Stimulated activated CD4-positive, alpha-beta T cell treated with anti-CD3 and anti-CD28 coated beads, Interleukin-12 subunit alpha, Interleukin-12 subunit beta, amount 100 ng/mL, for 48 hours (primary cell): ENCODE measurements at regions not wholly inside any gene's neighbourhood (a gene's known extent, or its start where the extent isn't known, plus 50 kb on each side); places are given as distances from the start of the nearest gene placed in this dataset.

Source experiments
- DNase-seq, 3 donors: peaks; one replicate each; pipeline ENCODE4 v3.0.0-alpha.2; 2020; ENCODE audit warnings: low read depth in 2 of 3, low spot score in 1 of 3

DNA sequence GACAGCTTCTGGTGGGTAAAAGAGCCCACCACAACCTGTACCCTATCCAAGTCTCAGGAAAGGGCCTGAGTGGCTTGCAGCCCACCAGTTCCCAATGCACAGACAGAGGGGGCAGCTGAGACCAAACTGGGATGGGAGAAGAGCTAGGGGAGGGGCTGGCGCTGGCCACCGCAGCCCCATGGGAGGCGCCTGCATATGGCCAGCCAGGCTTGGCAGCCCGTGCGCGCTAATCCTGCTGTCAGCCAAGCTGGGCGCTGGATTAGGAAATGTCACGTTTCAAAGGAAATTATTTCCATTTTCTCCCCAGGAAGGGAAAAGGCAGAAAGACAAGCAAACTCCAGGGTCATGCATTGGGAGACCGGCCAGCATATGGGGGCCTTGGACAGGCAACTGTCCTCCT, 236.8 kb downstream of the BUD13 start:
- no peak for DNase-seq

- no peak for DNase-seq
Measured at GRCh38 chr11:116535120-116535519, 237.7 kb downstream of the BUD13 start.

- DNase-seq = no peak
Measured at GRCh38 chr11:116534270-116534975, 238.4 kb downstream of the BUD13 start.

- no peak for DNase-seq
Measured at GRCh38 chr11:116533186-116533825, 239.5 kb downstream of the BUD13 start.

GRCh38 chr11:116532066-116532465, 240.7 kb downstream of the BUD13 start:
- DNase-seq = no peak

DNA sequence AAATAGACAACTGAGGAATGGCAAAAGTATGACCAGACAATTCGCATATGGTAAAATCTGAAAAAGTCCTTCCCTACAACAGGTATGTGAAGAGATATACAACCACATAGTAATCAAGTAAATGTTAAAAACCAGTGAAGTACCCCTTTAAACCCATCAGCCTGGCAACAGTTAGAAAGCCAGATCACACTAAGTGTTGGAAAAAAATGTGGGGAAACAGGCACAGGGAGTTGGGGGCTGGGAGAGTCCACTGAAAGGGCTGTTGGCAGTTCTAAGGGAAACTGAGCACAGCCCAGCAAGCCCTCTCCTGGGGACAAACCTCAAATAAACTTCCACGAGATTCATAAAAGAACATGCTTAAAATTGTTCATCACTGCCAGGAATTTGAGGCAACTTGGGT, 242.1 kb downstream of the BUD13 start:
- DNase-seq = no peak

- no peak for DNase-seq
Measured at GRCh38 chr11:116529271-116529670, 243.5 kb downstream of the BUD13 start.

DNA sequence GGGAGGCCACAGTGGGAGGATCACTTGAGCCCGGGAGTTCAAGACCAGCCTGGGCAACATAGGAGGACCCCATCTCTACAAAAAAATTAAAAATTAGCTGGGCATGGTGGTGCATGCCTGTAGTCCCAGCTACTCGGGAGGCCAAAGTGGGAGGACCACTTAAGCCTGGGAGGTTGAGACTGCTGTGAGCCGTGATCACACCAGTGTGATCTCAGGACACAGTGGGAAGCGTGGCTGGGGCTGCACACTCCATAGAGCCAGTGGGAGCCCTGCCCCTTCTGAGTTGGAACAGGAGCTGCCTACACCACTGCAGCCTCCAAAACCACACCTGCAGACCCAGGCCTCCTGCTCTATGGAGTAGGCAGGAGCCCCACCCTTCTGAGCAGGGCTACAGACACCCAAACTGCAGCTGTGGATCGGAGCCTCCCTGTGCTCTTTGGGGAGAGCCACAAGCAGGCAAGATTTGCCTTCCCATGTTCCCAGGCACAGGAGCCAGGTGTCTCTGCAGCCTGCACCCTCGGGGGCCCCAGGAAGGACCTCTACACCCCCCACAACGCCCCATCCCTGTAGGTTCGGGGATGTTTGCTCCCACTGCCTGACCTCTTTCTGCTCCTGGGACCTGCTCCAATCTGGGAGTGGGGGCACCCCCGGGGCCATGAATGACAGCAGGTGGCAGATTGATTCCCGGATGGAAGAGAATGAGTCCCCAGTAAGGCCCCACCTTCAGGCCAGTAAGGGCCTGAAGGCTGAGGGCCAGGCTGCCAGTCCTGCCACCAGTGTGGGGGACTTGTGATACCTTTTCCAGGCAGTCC, 245.4 kb downstream of the BUD13 start:
- no peak for DNase-seq

DNA sequence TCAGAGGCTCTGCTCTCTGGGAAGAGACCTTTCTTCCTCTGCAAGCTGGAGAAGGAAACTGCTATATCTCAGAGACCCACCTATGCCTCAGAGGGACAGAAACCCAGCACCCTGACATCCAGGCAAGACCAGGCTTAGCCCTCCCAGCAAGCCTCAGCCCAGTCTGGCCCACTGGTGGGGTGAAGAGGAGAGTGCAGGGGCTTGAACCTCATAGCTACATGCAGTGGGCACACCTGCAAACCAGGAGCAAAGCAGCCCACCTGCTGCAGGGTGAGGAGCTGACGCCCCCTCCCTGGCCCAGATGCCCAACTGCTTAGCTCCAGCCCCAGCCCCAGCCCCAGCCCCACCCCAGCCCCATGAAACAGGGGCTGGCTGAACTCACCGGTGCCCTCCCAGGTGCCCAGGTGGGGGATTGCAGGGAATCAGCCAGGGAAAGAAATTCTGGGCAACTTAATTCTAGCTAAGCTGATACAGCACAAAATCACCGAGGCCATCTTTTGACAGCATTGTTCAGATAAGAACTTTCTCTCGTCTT, 246.8 kb downstream of the BUD13 start:
- no peak for DNase-seq

DNA sequence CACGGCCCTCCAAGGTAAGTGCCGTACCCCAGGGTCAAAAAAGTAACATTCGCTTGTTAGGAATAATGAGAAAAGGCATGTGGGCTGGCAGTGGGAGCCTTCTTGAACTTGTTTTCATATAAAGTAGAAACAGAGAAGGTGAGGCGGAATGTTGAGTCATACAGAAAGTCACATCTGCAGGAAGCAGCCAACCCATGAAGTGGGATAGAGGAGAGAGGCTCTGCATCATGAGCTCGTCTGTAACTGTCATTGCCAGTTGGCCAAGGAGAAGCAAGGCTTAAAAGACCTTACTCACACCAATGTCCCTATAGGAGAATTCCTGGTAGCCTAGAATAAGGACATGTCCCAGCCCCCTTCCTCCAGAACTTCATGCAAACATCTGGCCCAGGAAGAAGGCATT, 253.3 kb downstream of the BUD13 start:
- no peak for DNase-seq

GRCh38 chr11:116518141-116518540, 254.6 kb downstream of the BUD13 start:
- DNase-seq = no peak

DNA sequence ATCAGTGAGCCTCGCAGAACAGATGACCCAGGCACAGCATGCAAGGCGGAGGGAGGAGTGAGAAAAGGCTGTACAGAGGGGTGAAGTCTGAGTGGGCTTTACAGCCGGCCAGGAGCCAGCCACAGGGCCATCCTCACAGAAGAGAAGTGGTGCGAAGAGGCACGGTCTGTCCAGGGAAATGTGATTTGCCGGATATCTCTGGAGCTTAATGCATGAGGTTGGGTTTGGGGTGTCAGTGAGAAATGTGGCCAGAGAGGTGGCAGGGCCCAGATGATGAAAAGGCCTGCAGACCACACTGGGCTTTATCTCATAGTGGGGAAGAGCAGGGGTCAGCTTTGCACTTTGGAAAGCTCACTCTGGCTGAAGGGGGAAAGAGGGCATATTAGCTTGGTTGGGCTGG, 255.2 kb downstream of the BUD13 start:
- DNase-seq = no peak

- DNase-seq = no peak
Measured at GRCh38 chr11:116517077-116517476, 255.7 kb downstream of the BUD13 start.

DNA sequence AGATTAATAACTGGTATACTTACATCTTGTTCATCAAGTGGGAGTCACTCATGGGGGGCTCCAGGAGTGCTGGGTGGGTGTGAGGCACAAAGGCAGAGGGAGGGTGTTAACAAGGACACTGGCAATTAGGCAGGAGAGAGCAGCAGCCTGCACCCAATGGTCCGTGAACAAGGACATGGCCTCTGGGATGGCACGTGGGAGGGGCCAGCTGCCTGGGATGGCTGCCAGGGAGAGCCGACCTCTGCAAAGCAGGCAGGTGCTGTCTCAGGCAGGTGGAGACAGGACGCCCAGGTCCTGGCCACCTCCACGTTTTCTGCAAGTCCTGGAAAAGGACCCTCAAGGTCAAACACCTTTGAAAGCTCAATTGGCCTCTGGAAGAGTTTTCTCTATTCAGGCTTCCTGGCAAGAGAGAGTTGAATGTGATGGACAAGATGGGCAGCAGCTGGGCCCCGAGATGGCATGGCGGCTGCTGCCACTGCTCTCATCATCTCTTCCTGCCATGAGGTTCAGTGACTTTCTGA, 257.1 kb downstream of the BUD13 start:
- DNase-seq = no peak

DNA sequence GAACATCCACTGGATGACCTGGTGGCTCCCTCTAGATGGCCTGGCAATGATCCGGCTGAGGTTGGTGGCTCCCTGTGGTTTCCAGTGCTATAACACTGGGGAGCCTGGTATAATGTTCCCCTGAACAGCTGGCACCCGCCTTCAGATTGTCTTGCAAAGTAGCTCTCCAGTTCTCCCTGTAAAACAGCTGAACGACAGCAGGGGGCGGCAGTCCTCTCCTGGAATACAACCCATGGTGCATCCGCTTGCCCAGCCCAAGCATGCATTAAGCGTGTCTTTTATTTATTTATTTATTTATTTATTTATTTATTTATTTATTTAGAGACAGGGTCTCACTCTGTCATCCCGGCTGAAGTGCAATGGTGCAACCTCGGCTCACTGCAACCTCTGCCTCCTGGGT, 258.9 kb downstream of the BUD13 start:
- peak in 2 of 3 donors; percentile 3 to 15 for DNase-seq

DNA sequence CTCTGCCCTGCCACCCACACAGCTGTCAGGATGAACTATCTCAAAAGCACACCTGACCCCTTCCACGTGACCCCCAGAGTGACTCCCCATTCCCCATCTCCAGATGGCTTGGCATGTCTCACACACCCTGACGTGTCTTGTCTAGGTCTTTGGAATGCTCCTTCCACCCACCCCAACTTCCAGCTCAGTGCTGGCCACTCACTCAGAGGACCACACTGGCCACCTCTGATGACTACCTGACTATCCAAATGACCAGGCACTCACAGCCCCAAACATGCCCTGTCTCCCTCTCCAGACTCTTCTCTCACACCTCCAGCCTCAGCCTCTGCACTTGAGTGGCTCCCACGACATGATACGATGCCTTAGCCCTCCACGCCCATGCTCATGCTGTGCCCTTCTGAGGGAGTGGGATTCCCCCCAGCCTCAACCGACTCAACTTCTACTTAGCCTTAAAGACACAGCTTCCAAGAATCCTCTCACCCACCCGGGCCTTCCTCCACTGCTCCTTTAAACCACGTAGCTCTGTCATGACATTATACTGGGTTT, 259.4 kb downstream of the BUD13 start:
- no peak for DNase-seq

- no peak for DNase-seq
Measured at GRCh38 chr11:116512841-116513240, 259.9 kb downstream of the BUD13 start.

- no peak for DNase-seq
Measured at GRCh38 chr11:116511684-116512083, 261.1 kb downstream of the BUD13 start.

DNA sequence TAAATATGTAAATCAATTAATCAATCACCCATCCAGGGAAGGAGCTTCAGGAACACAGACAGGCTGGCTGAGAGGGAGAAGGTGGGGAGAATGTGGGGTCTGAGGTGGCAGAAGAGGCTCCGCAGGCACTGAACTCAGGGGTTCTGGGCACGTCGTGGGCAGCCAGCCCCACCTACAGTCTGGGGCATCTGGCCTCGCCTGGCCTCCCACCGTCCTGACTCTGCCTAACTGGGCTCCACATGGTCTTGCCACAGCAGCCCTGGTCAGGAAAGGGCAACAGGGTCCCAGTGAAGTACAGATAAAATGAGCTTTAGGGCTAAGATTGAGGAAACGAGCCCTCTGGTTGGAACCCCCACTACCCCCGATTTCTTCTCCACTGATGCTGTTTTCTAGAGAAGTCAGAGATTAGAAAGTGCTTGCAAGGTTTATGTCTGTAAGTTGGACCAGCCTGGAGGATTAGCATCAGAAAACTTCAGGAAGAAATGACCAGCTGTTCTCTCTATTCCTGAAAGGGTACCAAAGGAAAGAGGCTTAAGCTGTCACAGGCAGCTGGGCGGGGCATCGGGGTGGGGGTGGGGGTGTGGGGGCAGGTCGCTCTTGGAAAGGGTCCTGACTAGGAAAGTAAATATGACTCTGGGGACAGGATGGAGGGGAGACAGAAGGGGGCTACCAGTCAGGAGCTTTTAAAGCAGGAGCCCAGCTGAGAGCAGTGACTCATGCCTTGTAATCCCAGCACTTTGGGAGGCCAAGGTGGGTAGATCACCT, 261.7 kb downstream of the BUD13 start:
- no peak for DNase-seq

GRCh38 chr11:116510166-116510565, 262.6 kb downstream of the BUD13 start:
- DNase-seq = no peak

DNA sequence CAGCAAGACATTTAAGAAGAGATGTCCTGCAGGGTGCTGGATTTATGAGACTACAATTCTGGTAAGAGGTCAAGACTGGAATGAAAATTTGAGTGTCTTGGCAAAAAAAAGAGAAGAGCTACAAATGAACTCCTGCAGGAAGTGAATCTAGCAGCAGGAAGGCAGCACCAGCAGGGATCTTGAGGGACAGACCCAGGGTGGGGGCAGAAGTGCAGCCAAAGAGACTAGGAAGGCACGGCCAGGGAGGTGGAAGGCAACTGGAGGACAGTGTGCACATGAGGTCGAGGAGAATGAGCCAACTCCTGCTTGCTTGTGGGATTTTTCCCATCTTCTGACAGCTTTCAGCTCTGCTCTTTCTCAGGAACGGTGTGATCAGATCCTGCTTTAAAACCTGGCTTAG, 263.2 kb downstream of the BUD13 start:
- DNase-seq = no peak
